Neural cell (in vitro differentiated cells): ENCODE measurements at regions not wholly inside any gene's neighbourhood (a gene's known extent, or its start where the extent isn't known, plus 50 kb on each side); places are given as distances from the start of the nearest gene placed in this dataset.

ENCODE experiments used
- EP300 ChIP-seq: fragments of 450-650 bp; conservative IDR thresholded peaks from 2 replicates; pipeline ENCODE4 v1.6.1; 2014; ENCODE audit warnings: antibody characterized with exemption, mild to moderate bottlenecking, moderate library complexity; ENCODE audit not compliant: poor library complexity, severe bottlenecking
- EZH2 ChIP-seq: fragments of 200-600, 300-800 bp; shearing (Covaris generic), sonication (generic); IDR thresholded peaks from 2 replicates; pipeline ENCODE4 v1.6.1; 2014; ENCODE audit warnings: antibody characterized with exemption, low read length, borderline replicate concordance, mild to moderate bottlenecking; ENCODE audit not compliant: insufficient read depth, poor library complexity, severe bottlenecking
- POLR2AphosphoS5 ChIP-seq: IDR thresholded peaks from 2 replicates; pipeline ENCODE4 v1.6.1; 2012
- REST ChIP-seq: IDR thresholded peaks from 2 replicates; pipeline ENCODE4 v1.6.1; 2012; ENCODE audit warnings: borderline replicate concordance
- TAF1 ChIP-seq: IDR thresholded peaks from 2 replicates; pipeline ENCODE4 v1.6.1; 2012; ENCODE audit warnings: low read depth
- TF ChIP-seq, protein P1 (sequence below): fragments of 450-650 bp; IDR thresholded peaks from 2 replicates; pipeline ENCODE4 v1.5.1; 2014; ENCODE audit warnings: antibody characterized with exemption, mild to moderate bottlenecking, moderate library complexity; ENCODE audit not compliant: poor library complexity, severe bottlenecking

DNA sequence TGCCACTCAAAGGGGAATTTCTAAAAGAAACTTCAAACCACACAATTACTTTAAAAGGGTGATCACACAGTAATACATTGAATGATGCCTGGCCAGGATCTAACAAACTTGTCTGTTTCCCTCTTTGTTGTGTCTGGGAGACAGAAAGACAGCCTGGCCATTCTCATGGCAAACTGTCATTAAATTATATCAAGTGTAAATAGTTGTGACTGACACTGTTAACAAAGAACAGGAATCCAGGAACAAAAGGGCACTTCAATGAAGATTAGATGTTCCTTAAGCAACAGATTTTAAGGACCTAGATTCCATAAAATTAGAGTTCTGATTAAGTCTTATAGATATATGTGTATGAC lies 383.6 kb downstream of the KCNJ2 start:
- TF ChIP-seq, protein P1, sequence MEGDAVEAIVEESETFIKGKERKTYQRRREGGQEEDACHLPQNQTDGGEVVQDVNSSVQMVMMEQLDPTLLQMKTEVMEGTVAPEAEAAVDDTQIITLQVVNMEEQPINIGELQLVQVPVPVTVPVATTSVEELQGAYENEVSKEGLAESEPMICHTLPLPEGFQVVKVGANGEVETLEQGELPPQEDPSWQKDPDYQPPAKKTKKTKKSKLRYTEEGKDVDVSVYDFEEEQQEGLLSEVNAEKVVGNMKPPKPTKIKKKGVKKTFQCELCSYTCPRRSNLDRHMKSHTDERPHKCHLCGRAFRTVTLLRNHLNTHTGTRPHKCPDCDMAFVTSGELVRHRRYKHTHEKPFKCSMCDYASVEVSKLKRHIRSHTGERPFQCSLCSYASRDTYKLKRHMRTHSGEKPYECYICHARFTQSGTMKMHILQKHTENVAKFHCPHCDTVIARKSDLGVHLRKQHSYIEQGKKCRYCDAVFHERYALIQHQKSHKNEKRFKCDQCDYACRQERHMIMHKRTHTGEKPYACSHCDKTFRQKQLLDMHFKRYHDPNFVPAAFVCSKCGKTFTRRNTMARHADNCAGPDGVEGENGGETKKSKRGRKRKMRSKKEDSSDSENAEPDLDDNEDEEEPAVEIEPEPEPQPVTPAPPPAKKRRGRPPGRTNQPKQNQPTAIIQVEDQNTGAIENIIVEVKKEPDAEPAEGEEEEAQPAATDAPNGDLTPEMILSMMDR: no peak
- TF ChIP-seq EP300 (no peak), EZH2 (no peak), POLR2AphosphoS5 (no peak), TAF1 (no peak), REST (no peak)
